C4-2B (cell line): ENCODE measurements at regions not wholly inside any gene's neighbourhood (a gene's known extent, or its start where the extent isn't known, plus 50 kb on each side); places are given as distances from the start of the nearest gene placed in this dataset.

Experiments
- CTCF ChIP-seq: fragments of 450-650 bp; conservative IDR thresholded peaks from 2 replicates; pipeline ENCODE4 v1.5.1; 2017; ENCODE audit warnings: mild to moderate bottlenecking
- ZFX ChIP-seq: fragments of 450-650 bp; IDR thresholded peaks from 2 replicates; pipeline ENCODE4 v1.6.1; 2017

GRCh38 chr7:153406486-153406872, 645.7 kb upstream of the DPP6 start:
- TF ChIP-seq CTCF (no peak), ZFX (no peak)
